Kasumi-1 (cell line): ENCODE measurements at regions not wholly inside any gene's neighbourhood (a gene's known extent, or its start where the extent isn't known, plus 50 kb on each side); places are given as distances from the start of the nearest gene placed in this dataset.

Source experiments
- DNase-seq, 2 experiments: peaks; one replicate each; lab custom pipeline; 2025; lab: John Stamatoyannopoulos, UW

DNA sequence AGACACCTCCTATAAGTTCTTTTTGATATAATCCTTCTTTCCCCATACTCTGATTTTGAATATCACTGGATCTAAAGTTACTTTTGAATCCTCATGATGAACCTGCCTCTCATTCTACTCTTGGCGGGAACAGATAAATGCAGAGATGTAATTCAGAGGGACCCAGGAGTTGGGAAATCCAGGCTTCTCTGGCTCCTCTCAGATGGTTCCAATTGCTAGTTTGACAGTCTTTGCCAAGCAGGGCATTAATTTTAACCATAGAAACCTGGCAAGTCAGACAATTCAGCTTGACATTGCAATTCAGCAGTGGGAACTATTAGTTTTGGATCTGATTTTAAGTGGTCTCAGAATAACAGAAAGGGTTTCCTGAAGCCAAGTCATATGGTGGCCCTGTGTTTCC, 67.3 kb upstream of the KLF12 start:
- no peak for DNase-seq

DNA sequence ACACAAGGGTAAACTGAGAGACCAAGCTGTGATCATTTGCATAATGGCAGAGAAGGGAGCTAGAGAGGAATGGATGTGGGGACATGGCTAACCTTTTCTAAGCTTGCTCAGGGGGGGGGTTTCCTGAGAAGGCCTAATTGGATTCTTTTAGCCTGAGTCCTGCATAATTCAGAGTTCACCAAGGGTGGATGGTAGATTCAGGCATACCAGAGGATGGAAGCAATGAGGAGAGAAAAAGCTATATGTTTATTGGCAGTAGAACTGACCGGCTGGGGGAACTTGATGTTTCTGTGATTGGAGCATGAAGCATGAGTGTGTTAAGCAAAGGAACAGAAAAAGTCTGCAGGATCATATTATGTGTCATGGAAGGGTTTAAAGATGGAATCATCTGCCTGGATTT, 65.9 kb upstream of the KLF12 start:
- no peak for DNase-seq

DNA sequence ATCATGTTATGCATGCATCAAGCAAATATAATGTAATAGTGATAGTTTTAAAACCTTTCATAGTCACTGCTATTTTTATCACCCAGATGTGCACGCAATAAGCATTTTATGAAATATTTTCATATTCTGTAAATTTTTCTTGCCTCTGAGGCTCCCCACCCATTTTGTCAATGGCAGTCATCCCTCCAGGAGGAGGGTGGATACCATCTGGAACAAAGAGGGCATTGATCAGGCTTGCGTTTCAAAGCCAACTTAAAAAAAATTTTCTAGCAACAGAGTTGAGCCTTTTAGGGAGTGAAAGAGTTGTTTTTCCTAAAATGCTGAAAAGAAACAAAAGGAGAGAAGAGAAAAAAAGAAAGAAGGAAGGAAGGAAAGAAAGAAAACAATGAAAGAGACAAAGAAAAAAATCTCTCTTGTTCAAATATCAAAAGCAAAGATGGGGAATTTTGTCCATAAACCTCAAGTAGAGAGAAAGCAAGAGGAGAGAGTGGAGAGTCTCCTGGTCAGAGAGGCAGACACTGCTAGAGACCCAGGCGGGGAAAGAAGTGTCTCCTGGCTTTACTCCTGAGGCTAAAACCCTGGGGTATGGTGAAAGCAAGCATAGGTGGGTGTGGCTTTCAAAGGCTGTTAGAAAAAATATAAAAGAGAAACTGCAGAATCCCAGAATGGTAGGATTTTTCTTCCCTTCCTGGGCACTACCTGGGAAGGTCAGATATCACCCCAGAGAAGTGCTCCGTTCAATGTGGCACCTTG, 63.6 kb upstream of the KLF12 start:
- DNase-seq = no peak

DNA sequence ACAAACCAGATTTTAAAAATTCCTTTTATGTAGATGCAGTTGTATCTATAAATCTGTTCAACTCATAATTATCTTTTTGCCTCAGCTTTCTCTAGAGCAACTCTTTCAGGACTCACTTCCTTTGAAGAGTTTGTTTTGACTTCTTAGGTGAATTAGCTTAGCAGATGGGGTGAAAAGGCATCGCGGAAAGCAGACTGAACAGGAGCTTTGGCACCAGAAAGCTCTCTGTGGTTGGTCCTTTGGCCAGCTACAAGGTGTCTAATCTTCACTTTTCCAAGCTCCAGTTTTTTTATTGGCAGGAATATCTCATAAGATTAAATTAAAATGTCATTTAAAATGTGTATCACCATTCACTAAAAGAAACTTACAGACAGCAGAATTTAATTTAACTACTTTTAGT, 60.6 kb upstream of the KLF12 start:
- no peak for DNase-seq

DNA sequence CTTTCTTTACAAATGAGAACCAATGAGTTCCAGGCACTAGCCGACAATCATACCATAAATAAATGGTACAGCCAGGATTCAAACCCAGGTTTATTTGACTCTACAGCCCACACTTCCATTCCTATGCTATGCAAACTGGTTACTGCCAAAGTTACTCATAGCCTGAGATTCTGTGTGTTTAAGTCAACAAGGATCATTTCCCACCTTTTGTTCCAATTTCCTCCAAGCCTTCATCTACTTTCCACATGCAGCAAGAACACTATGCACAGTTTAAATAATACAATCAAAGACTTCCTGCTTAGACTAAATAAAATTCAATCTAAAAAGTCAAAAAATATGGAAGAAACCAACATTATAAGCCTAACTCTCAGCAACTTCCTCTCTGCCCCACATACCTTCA, 59.2 kb upstream of the KLF12 start:
- DNase-seq = no peak

DNA sequence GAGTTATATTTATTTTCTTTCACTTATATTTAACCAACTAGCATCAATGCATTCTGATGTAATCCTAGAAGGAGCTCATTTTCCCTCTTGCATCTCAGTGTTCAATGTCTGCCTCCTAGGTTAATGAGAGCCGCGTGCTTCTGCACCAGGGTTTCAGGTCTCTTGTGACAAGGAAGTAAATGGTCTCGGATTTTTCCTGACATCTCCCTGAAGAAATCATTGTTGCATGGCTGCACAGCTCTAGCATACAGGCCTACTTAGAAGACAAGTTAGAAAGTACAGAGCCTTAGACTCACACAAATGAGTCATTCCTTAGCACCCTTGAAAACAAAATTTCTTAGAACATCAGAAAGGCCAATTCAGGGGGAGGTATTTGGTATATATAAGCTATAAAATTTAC, 57.2 kb upstream of the KLF12 start:
- DNase-seq = no peak

DNA sequence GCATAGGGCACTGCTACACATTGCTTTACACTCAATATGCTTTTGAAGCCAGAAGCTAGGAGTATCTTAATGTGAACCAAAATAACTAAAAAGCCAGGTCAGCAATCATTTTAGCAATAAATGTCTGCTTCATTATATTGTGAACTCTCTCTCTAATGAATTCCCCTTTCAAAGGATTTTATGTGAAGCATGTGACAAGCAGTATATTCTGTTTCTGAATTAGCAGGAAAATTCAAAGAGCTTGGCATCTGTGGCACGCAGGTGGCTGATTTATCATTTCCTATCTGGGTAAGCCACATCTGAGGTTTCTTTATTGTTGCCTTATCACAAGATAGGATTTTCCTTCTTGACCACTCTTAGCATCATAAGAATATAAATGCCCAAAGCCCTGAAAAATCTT, 56.8 kb upstream of the KLF12 start:
- DNase-seq = no peak

DNA sequence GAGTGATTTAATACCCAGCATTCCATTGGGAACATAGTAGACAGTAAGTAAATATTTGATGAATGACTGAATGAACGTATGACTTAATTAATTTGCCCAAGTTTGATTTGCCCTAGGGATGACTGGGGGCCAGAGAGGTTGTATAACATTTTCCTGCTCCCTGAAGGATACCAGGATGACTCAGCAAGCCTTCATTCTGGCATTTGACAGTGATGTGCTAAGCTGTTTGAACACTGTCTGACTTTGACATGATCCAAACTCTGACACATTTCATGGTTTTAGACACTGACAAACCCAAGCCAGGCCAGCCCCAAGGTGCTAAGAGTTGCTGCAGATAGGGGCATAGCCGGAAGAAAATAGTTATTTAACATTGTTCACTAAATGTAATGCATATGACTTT, 53.4 kb upstream of the KLF12 start:
- DNase-seq = no peak

DNA sequence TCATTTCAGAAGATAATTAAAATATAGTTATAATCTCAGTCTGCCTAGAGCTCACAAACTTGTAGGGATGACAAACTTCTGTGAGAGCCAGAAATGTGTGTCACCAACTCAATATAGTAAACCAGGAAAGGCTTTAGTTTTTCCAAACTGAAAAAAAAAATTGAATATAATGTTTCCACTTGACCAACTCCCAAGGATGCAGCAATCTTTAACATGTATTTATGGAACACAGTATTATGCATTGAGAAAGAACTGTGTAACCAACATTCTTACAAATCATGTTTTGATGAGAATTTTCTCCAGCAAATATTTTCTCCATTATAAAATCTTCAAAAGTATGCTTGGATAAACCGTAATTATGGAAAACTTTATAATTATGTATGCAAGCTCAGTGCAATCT, 50.1 kb upstream of the KLF12 start:
- DNase-seq = no peak
